Right hindlimb (tissue), 1 donor: ENCODE measurements at regions not wholly inside any gene's neighbourhood (a gene's known extent, or its start where the extent isn't known, plus 50 kb on each side); places are given as distances from the start of the nearest gene placed in this dataset.
"Not testable (repeated sequence)": the region's sequence is repeated elsewhere in the genome, so short reads cannot be mapped to it uniquely, and the experiment has no call there.

Experiments
- DNase-seq: peaks from one replicate; pipeline ENCODE4 v3.0.0-alpha.2; 2018

- no peak for DNase-seq
Observed at GRCh38 chr15:29550834-29551465, 271.3 kb downstream of the TJP1 start.

- no peak for DNase-seq
Observed at GRCh38 chr15:29548006-29548405, 274.3 kb downstream of the TJP1 start.

DNA sequence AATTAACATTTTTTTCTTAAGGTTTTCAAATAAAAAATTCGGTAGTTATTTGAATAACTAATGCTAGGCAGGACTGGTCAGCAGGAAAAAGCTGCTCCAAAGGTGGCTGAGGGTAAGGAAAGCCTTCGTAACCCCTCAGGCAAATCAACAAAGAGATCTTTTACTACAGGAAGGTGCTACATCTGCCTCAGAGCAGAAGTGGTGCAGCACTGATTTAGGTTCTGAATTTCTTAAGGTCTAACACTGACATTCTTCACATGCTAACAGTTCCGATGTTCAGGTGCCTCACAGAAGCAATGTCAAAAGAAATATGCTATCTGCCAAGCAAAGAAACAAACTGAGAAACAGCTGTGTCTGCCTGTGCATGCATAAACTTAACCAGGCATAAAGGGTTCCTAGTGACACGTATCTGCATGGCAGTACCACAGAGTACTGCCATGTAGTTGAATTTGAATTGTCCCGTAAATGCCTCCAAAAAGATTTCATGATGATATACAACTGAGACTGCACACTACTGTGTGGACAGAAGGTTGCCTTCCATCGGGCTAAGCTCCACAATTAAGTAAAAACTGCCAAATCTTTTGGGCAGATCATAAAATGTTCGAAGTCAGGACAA lies 275.0 kb upstream of the NSMCE3 start:
- DNase-seq: no peak

- DNase-seq: no peak
Observed at GRCh38 chr15:29542994-29543393, 273.4 kb upstream of the NSMCE3 start.

- no peak for DNase-seq
Observed at GRCh38 chr15:29541309-29541708, 271.7 kb upstream of the NSMCE3 start.

DNA sequence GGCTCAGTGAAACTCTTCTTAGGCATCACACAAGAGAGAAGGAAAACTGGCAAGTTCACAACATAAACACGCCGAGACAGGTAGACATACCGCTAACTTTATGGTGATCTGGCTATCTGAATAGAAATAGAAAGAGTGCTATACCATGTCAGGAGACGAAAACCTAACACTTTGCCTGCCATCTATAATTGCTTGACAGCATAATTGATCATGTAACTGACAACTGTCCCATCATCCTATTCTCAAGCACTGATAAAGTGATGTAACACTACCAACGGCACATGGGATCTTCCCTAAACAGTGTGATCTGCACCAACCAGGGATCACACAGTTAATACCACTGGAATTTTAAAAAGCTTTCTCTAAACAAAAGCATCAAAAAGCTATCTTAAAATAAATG lies 270.9 kb upstream of the NSMCE3 start:
- DNase-seq: no peak

DNA sequence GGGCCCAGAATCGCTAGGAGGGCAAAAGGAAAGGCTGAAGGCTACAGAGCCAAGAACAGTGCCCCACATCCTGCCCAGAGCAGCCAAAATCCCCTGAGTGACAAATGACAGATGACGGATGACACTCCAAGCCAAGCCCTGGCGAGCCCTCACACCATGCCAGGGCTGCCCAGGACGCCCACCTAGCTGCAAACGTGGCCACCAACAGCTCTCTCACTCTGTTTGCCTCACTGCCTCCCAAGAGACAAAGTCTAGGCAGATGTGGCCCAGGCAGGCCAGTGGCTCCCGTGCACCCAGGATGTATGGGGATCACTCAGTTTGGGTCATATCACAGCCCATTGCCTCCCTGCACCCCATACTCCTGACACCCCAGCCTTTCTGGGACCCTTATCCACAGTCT lies 270.1 kb upstream of the NSMCE3 start:
- DNase-seq: no peak

GRCh38 chr15:29538044-29538443 lies 268.4 kb upstream of the NSMCE3 start:
- DNase-seq: no peak

DNA sequence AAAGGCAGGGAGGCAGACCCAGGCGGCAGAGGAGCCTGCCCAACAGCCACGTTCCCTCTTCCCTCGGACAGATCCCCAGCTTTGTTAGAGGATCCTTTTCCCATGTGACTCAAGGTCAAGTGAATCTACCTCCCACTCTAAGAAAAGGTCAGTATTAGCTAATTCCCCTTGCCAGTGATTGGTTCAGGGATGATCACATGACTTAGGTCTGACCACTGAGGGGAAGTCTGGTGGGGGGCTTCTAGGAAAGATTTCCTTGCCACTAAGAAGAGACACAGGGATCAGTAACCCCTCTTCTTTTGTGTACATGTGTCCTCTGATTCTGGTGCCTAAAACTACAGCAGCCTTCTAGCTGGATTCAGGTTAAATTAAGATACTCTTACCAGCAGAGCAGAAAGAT lies 266.3 kb upstream of the NSMCE3 start:
- DNase-seq: no peak

DNA sequence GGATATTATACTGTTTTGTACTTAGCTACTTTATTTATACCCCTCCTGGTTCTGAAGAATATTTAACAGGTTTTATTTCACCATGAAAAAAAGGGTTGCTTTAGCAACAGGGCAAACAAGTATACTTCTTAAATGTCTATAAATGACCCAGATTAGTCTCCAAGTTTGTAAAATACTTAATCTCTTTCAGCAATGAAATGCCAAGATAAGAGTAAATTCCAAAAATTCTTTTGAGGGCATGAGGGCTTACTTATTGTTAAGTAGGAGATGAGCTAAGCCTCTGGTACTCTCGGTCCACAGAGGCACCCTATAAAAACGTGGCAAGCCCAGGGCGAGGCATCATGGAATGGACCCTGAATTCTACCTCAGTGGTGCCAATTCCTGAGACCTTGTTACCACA lies 264.8 kb upstream of the NSMCE3 start:
- no peak for DNase-seq

DNA sequence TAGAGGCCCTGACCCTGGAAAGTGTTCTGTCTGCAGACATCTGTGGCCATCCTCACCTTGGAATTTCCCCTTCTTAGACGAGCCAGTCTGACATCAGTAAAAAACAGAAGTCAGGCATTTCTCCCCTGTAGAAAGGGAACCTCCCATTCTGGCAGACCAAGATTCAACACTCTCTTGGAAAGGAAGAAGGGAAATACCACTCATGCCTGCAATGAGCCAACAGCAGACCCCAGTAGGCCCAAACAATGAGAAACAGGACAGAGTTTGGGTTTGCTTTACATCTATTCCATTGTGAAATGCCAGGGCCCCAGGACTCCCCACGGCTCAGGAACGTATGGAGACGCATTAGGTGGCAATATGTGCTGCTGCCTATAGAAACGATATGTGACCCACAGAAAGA lies 264.0 kb upstream of the NSMCE3 start:
- DNase-seq: no peak

DNA sequence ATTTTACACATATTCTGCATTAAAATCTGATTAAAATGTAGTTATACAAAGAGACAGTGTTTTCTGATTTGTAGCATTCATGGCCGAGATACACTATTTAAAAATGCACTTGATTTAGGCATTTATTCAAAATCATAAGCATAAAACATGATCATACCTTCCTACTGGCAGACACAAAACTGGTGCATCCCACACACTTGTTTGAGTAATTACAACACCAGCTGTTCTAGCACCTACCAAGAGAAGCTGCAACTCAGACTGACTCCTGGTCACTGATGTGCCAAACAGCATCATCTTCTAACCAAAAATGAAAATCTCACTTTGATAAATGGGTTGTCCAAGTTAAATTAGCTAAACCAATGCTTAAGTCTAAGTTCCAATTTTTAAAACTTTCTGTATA lies 262.7 kb upstream of the NSMCE3 start:
- no peak for DNase-seq

DNA sequence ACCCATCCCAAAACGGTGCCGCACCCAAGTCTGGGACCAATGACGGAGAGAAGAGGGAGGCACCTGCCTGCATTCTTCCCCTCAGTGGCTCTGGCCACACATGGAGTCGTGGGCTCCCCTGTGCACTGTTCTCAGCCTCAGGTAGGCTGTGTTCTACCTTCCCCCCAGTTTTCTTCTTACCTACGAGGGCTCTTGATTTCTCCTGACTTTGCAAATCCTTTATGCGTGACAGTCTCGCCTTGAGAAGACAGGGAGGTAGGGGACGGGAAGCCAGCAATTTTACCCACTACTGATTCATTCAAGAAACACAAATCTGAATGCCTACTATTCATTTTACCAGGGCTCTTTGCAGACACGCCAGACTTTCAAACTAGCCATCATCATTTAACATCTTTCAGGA lies 261.3 kb upstream of the NSMCE3 start:
- no peak for DNase-seq

GRCh38 chr15:29529043-29529442 lies 259.4 kb upstream of the NSMCE3 start:
- DNase-seq: no peak

- no peak for DNase-seq
Observed at GRCh38 chr15:29528276-29528675, 258.7 kb upstream of the NSMCE3 start.

GRCh38 chr15:29526802-29527201 lies 257.2 kb upstream of the NSMCE3 start:
- no peak for DNase-seq

- no peak for DNase-seq
Observed at GRCh38 chr15:29522373-29523276, 253.0 kb upstream of the NSMCE3 start.

GRCh38 chr15:29518442-29518841 lies 248.8 kb upstream of the NSMCE3 start:
- no peak for DNase-seq

DNA sequence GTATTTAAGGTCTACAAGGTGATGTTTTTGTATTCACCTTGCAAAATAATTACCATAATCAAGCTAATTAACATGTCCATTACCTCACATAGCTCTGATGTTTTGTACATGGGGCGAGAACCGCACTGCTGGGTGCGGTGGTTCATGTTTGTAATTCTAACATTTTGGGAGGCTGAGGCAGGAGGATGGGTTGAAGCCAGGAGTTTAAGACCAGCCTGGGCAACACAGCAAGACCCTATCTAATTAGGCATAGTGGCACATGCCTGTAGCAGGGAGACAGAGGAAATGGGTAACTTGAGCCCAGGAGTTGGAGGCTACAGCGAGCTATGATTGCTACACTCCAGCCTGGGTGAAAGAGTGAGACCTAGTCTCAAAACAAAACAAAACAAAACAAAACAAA lies 248.2 kb upstream of the NSMCE3 start:
- no peak for DNase-seq

- no peak for DNase-seq
Observed at GRCh38 chr15:29516929-29517328, 247.3 kb upstream of the NSMCE3 start.

DNA sequence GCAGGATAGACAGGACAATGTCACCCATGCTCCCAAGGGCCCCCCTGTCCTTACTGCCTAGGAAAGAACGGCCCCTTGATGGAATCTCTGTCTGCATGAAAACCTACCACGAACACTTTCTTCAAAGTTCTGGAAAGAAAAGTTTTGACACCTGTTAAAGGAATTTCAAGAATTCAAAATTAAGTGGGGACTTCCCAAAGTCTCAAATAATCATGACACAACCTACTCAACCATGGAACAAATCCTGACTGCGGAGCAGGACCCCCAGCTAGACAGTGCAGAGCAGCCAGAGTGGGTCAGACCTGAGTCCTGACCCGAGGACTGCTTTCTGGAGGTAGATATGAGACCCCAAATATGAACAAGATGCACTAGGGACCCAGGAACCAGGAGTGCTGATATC lies 245.3 kb upstream of the NSMCE3 start:
- DNase-seq: no peak

DNA sequence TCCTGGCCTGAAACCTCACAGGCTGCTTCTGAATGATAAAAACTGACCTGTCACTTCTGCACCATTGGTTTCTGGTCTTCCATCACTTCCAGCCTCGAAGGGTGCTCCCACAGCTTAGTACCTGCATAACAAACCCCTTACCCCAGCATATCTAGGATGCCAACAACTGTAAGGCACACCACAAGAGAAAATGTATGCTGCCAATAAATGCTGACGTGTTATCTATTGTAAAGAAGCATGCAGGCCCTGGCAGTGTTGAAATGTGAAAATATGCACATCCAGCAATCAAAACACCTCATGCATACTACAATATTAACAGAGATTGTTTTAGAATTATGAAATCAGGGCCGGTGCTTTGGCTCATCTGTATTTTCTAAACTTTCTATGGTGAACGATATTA lies 242.0 kb upstream of the NSMCE3 start:
- no peak for DNase-seq

GRCh38 chr15:29505535-29505934 lies 235.9 kb upstream of the NSMCE3 start:
- DNase-seq: not testable (repeated sequence)
